Ovary (tissue), 7 donors: ENCODE measurements at regions not wholly inside any gene's neighbourhood (a gene's known extent, or its start where the extent isn't known, plus 50 kb on each side); places are given as distances from the start of the nearest gene placed in this dataset.

Experiments used
- DNase-seq, 5 donors: peaks; one replicate each; pipeline ENCODE4 v3.0.0-alpha.2; 2019 to 2020
- H3K27ac ChIP-seq, 2 donors: fragments of 200-600 bp; one replicate each; pipeline versions ENCODE4 v1.5.1 to v1.8.0; 2019 to 2022
- H3K27me3 ChIP-seq: fragments of 200-600 bp; one replicate; pipeline ENCODE4 v1.8.0; 2022
- H3K36me3 ChIP-seq: fragments of 200-600 bp; sonication (generic); one replicate; pipeline ENCODE4 v1.5.1; 2019
- H3K4me1 ChIP-seq: one replicate; pipeline ENCODE4 v1.8.1; 2013; ENCODE audit warnings: mild to moderate bottlenecking, moderate library complexity; ENCODE audit not compliant: insufficient read depth
- H3K4me3 ChIP-seq: fragments of 200-600 bp; sonication (generic); one replicate; pipeline ENCODE4 v1.5.1; 2017
- H3K9me3 ChIP-seq, 2 donors: fragments of 200-600 bp in 1 of 2; sonication (generic) in 1 of 2; one replicate each; pipeline versions ENCODE4 v1.5.1 to v1.8.1; 2013 to 2019; ENCODE audit warnings: mild to moderate bottlenecking in 1 of 2, moderate library complexity in 1 of 2
- EP300 ChIP-seq: sonication (generic); formaldehyde crosslinking; IDR thresholded peaks from one replicate; pipeline ENCODE4 v1.6.1; 2017; ENCODE audit warnings: antibody characterized with exemption
- POLR2A ChIP-seq: fragments of 450-650 bp; IDR thresholded peaks from one replicate; pipeline ENCODE4 v1.6.1; 2017; ENCODE audit warnings: antibody characterized with exemption, mild to moderate bottlenecking, moderate library complexity
- WGBS, 3 donors: extraction: QIAGEN DNeasy Blood & Tissue Kit in 1 of 3; methylation state at CpG; one replicate each; pipeline versions ENCODE4 v1.1.5 to v1.1.7; 2013 to 2017; 5-methylcytosine and 5-hydroxymethylcytosine counted together
- intact Hi-C, 4 donors: fragments of 100-400 bp; cut with DNase I; formaldehyde crosslinking; loops; one replicate each; pipeline versions ENCODE4 v1.11.0 to v1.15.1; 2022 to 2023
- TF ChIP-seq, protein P1 (sequence below), 3 donors: fragments of 450-650 bp in 2 of 3; fragments of 200-600 bp in 1 of 3; IDR thresholded peaks; one replicate each; pipeline versions ENCODE4 v1.5.1 to v1.8.0; 2016 to 2022; ENCODE audit warnings: antibody characterized with exemption in 3 of 3, mild to moderate bottlenecking in 1 of 3
- donor health status: DM: no; HTN: no; CAD: no; lungs with moderate emphysema.
- donor health status: DM: no; HTN: no; CAD: no.
- donor health status: Bipolar disorder and iron deficiency.
- donor health status: DM: no; HTN: no; CAD: no.
- donor health status: DM: yes; HTN: yes; CAD: no.

DNA sequence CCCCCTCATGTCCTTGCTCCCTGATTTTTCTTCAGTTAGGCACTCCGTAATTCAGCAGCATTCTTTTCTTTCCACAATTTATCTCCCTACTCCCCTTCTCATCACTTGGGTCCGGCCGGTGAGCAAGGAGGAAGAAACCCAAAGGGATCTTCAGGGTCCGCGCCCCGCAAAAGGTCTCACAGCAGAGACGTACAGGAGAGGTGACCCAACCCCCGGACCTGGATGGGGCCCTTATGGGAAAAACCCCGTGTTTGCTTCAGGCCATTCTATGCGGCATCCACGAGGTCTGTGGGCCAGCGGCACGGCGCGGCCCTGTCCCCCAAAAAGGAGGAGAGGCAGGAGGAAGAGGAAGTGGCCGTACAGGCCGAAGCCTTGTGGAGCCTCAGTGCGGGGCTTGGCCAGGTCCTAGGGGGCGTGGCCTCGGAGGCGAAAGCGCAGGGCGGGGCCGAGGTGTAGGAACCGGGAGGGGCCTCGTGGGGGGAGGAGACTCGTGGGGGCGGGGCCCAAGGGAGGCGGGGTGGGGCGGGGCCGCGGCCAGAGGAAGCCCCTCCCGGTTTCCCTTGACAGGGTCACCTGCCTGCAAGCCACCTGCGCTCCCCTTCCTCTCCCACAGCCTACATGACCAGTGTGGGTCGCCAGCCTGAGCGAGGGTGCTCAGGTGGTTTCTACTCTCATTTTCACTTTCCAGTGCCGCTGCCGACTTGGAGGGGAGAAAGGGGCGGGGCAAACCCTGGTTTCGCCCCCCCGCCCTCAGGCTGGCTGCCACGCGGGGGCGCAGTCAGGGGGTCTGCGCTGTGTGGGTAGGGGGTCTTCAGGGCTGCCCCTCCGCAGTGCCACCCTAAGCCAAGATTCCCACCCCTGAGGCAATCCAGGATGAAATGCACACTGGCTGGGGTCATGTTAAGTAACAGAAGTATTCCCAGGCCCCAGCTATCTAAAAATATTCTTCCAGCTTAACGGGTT, 156.4 kb upstream of the XPO1 start:
- no peaks in the 10 kb centered on the region for H3K27me3 ChIP-seq
- H3K27ac ChIP-seq = peak overlapping the region; percentile 5 to 69
- H3K4me3 ChIP-seq = peak overlapping the region; percentile 77
- no peaks in the 10 kb centered on the region for H3K36me3 ChIP-seq
- no peaks in the 10 kb centered on the region for H3K9me3 ChIP-seq
- 2 to 3% (median 3%) methylated on average over 46 to 47 of the region's 47 CpGs for WGBS, 3 donors
- intact Hi-C loops = loop anchor here in 1 of 4 donors (5.0 kb wide), 1 partner anchor 157 kb away; the partner anchor contains the start of gene XPO1
- H3K4me1 ChIP-seq = peaks cover 1% of the 10 kb centered on the region
- DNase-seq = peak; percentile 96 to 98 (median 97)
- TF ChIP-seq, protein P1, sequence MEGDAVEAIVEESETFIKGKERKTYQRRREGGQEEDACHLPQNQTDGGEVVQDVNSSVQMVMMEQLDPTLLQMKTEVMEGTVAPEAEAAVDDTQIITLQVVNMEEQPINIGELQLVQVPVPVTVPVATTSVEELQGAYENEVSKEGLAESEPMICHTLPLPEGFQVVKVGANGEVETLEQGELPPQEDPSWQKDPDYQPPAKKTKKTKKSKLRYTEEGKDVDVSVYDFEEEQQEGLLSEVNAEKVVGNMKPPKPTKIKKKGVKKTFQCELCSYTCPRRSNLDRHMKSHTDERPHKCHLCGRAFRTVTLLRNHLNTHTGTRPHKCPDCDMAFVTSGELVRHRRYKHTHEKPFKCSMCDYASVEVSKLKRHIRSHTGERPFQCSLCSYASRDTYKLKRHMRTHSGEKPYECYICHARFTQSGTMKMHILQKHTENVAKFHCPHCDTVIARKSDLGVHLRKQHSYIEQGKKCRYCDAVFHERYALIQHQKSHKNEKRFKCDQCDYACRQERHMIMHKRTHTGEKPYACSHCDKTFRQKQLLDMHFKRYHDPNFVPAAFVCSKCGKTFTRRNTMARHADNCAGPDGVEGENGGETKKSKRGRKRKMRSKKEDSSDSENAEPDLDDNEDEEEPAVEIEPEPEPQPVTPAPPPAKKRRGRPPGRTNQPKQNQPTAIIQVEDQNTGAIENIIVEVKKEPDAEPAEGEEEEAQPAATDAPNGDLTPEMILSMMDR (IDR thresholded peaks at IDR 0.05) = peak in 2 of 3 donors; percentile 27 to 67
- TF ChIP-seq EP300 = no peak
- TF ChIP-seq POLR2A = peak; percentile 65

- intact Hi-C loops = loop anchor here in 1 of 4 donors (5.0 kb wide), 1 partner anchor 156 kb away; the partner anchor contains the start of gene XPO1
- H3K9me3 ChIP-seq = no peaks in the 10 kb centered on the region
- H3K36me3 ChIP-seq = no peaks in the 10 kb centered on the region
- DNase-seq = no peak
- TF ChIP-seq EP300 (no peak), POLR2A (no peak)
- TF ChIP-seq, protein P1 (IDR thresholded peaks at IDR 0.05) = no peak
- H3K4me1 ChIP-seq = peaks cover 1% of the 10 kb centered on the region
- H3K27me3 ChIP-seq = no peaks in the 10 kb centered on the region
- no peak overlapping the region for H3K4me3 ChIP-seq
- WGBS, 3 donors = 85 to 91% (median 89%) methylated on average over 2 of the region's 2 CpGs
- no peak overlapping the region for H3K27ac ChIP-seq
These were observed 155.6 kb upstream of the XPO1 start for GRCh38 chr2:61693744-61694143.

- H3K27ac ChIP-seq = no peak overlapping the region
- DNase-seq = no peak
These were observed 152.0 kb upstream of the XPO1 start for GRCh38 chr2:61690078-61690596.

DNA sequence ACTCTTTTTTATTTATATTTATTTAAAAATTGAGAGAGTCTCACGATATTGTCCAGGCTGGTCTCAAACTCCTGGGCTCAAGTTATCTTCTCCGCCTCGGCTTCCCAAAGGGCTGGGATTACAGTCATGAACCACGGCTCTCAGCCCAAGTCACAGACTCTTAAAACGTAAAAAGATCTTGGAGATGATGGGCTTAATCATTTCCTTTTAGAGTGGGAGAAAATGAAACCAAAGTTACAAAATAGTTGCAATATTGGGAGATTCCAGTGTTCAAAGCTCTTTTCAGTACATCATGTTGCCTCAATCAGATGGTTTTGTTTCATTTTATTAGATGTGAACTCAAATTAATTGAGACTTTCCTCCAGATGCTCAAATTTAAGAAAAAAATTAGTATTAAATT, 151.4 kb upstream of the XPO1 start:
- no peak overlapping the region for H3K4me3 ChIP-seq
- DNase-seq = no peak
- no peaks in the 10 kb centered on the region for H3K4me1 ChIP-seq
- H3K36me3 ChIP-seq = no peaks in the 10 kb centered on the region
- intact Hi-C loops = no loop called here
- H3K9me3 ChIP-seq = no peaks in the 10 kb centered on the region
- 77 to 80% (median 78%) methylated on average over 5 of the region's 5 CpGs for WGBS, 3 donors
- no peak overlapping the region for H3K27ac ChIP-seq
- no peaks in the 10 kb centered on the region for H3K27me3 ChIP-seq
- no peak for TF ChIP-seq EP300
- TF ChIP-seq, protein P1 (IDR thresholded peaks at IDR 0.05) = no peak
- TF ChIP-seq POLR2A = no peak

More at GRCh38 chr2:61690078-61690596, 152.0 kb upstream of the XPO1 start:
- Histone ChIP-seq H3K36me3 (no peaks in the 10 kb centered on the region), H3K9me3 (no peaks in the 10 kb centered on the region), H3K4me3 (no peak overlapping the region), H3K27me3 (no peaks in the 10 kb centered on the region), H3K4me1 (peaks cover under 1% of the 10 kb centered on the region)
- intact Hi-C loops = loop anchor here in 1 of 4 donors (5.0 kb wide), 1 partner anchor 153 kb away; the partner anchor contains the start of gene XPO1
- TF ChIP-seq EP300 (no peak), POLR2A (no peak)
- TF ChIP-seq, protein P1 (IDR thresholded peaks at IDR 0.05) = no peak
